ENCODE measurements at regions not wholly inside any gene's neighbourhood (a gene's known extent, or its start where the extent isn't known, plus 50 kb on each side); places are given as distances from the start of the nearest gene placed in this dataset.

GRCh38 chr1:81113688-81114087 lies 687.0 kb upstream of the ADGRL2 start:
- Mint-ChIP-seq H3K36me3 (ENCODE audit: low read depth) (no peaks in the 10 kb centered on the region), H3K4me1 (ENCODE audit: low read depth) (no peaks in the 10 kb centered on the region), H3K27me3 (ENCODE audit: insufficient read depth) (no peaks in the 10 kb centered on the region), H3K4me3 (no peak overlapping the region), H3K27ac (no peak overlapping the region), H3K9me3 (peaks cover 8% of the 10 kb centered on the region)
- intact Hi-C loops (cut with micrococcal nuclease) = no loop called here
- no peak for DNase-seq (ENCODE audit: low spot score)

- Mint-ChIP-seq H3K4me3 (no peak overlapping the region), H3K9me3 (peaks cover 8% of the 10 kb centered on the region), H3K36me3 (ENCODE audit: low read depth) (no peaks in the 10 kb centered on the region), H3K4me1 (ENCODE audit: low read depth) (no peaks in the 10 kb centered on the region), H3K27ac (no peak overlapping the region), H3K27me3 (ENCODE audit: insufficient read depth) (no peaks in the 10 kb centered on the region)
- no peak for DNase-seq (ENCODE audit: low spot score)
- intact Hi-C loops (cut with micrococcal nuclease) = no loop called here
These were observed 688.9 kb upstream of the ADGRL2 start for GRCh38 chr1:81111818-81112217.

GRCh38 chr1:81109038-81109437 lies 691.7 kb upstream of the ADGRL2 start:
- Mint-ChIP-seq H3K36me3 (ENCODE audit: low read depth) (no peaks in the 10 kb centered on the region), H3K27ac (no peak overlapping the region), H3K4me3 (no peak overlapping the region), H3K4me1 (ENCODE audit: low read depth) (no peaks in the 10 kb centered on the region), H3K27me3 (ENCODE audit: insufficient read depth) (no peaks in the 10 kb centered on the region), H3K9me3 (peaks cover 8% of the 10 kb centered on the region)
- DNase-seq (ENCODE audit: low spot score) = no peak
- intact Hi-C loops (cut with micrococcal nuclease) = no loop called here

- H3K36me3 Mint-ChIP-seq (ENCODE audit: low read depth) = no peaks in the 10 kb centered on the region
- H3K4me1 Mint-ChIP-seq (ENCODE audit: low read depth) = no peaks in the 10 kb centered on the region
- no peak overlapping the region for H3K27ac Mint-ChIP-seq
- no peaks in the 10 kb centered on the region for H3K27me3 Mint-ChIP-seq (ENCODE audit: insufficient read depth)
- H3K4me3 Mint-ChIP-seq = no peak overlapping the region
- intact Hi-C loops (cut with micrococcal nuclease) = no loop called here
- H3K9me3 Mint-ChIP-seq = peaks cover 8% of the 10 kb centered on the region
- DNase-seq (ENCODE audit: low spot score) = no peak
These were observed 702.9 kb upstream of the ADGRL2 start for GRCh38 chr1:81097860-81098259.

GRCh38 chr1:81073580-81073979 lies 727.2 kb upstream of the ADGRL2 start:
- no peaks in the 10 kb centered on the region for H3K9me3 Mint-ChIP-seq
- no peaks in the 10 kb centered on the region for H3K36me3 Mint-ChIP-seq (ENCODE audit: low read depth)
- intact Hi-C loops (cut with micrococcal nuclease) = no loop called here
- H3K27me3 Mint-ChIP-seq (ENCODE audit: insufficient read depth) = no peaks in the 10 kb centered on the region
- no peak overlapping the region for H3K4me3 Mint-ChIP-seq
- H3K27ac Mint-ChIP-seq = no peak overlapping the region
- H3K4me1 Mint-ChIP-seq (ENCODE audit: low read depth) = no peaks in the 10 kb centered on the region
- no peak for DNase-seq (ENCODE audit: low spot score)

GRCh38 chr1:81071969-81072753 lies 728.6 kb upstream of the ADGRL2 start:
- no peak for DNase-seq (ENCODE audit: low spot score)
- Mint-ChIP-seq H3K27me3 (ENCODE audit: insufficient read depth) (no peaks in the 10 kb centered on the region), H3K4me3 (no peak overlapping the region), H3K36me3 (ENCODE audit: low read depth) (no peaks in the 10 kb centered on the region), H3K4me1 (ENCODE audit: low read depth) (no peaks in the 10 kb centered on the region), H3K9me3 (no peaks in the 10 kb centered on the region), H3K27ac (no peak overlapping the region)
- intact Hi-C loops (cut with micrococcal nuclease) = no loop called here

GRCh38 chr1:81071072-81071858 lies 729.5 kb upstream of the ADGRL2 start:
- Mint-ChIP-seq H3K27ac (no peak overlapping the region), H3K4me1 (ENCODE audit: low read depth) (no peaks in the 10 kb centered on the region), H3K36me3 (ENCODE audit: low read depth) (no peaks in the 10 kb centered on the region), H3K27me3 (ENCODE audit: insufficient read depth) (no peaks in the 10 kb centered on the region), H3K4me3 (no peak overlapping the region), H3K9me3 (no peaks in the 10 kb centered on the region)
- intact Hi-C loops (cut with micrococcal nuclease) = no loop called here
- DNase-seq (ENCODE audit: low spot score) = no peak

- Mint-ChIP-seq H3K27ac (no peak overlapping the region), H3K9me3 (no peaks in the 10 kb centered on the region), H3K4me1 (ENCODE audit: low read depth) (no peaks in the 10 kb centered on the region), H3K36me3 (ENCODE audit: low read depth) (no peaks in the 10 kb centered on the region), H3K4me3 (no peak overlapping the region), H3K27me3 (ENCODE audit: insufficient read depth) (no peaks in the 10 kb centered on the region)
- DNase-seq (ENCODE audit: low spot score) = no peak
- intact Hi-C loops (cut with micrococcal nuclease) = no loop called here
These were observed 730.9 kb upstream of the ADGRL2 start for GRCh38 chr1:81069856-81070255.

- Mint-ChIP-seq H3K9me3 (no peaks in the 10 kb centered on the region), H3K27ac (no peak overlapping the region), H3K4me1 (ENCODE audit: low read depth) (no peaks in the 10 kb centered on the region), H3K4me3 (no peak overlapping the region), H3K36me3 (ENCODE audit: low read depth) (no peaks in the 10 kb centered on the region), H3K27me3 (ENCODE audit: insufficient read depth) (no peaks in the 10 kb centered on the region)
- intact Hi-C loops (cut with micrococcal nuclease) = no loop called here
- DNase-seq (ENCODE audit: low spot score) = no peak
These were observed 732.0 kb upstream of the ADGRL2 start for GRCh38 chr1:81068726-81069125.

- Mint-ChIP-seq H3K27ac (no peak overlapping the region), H3K36me3 (ENCODE audit: low read depth) (no peaks in the 10 kb centered on the region), H3K27me3 (ENCODE audit: insufficient read depth) (no peaks in the 10 kb centered on the region), H3K9me3 (peaks cover 4% of the 10 kb centered on the region), H3K4me3 (no peak overlapping the region), H3K4me1 (ENCODE audit: low read depth) (no peaks in the 10 kb centered on the region)
- DNase-seq (ENCODE audit: low spot score) = no peak
- intact Hi-C loops (cut with micrococcal nuclease) = no loop called here
These were observed 746.9 kb upstream of the ADGRL2 start for GRCh38 chr1:81053826-81054225.

GRCh38 chr1:81052162-81052561 lies 748.6 kb upstream of the ADGRL2 start:
- Mint-ChIP-seq H3K4me1 (ENCODE audit: low read depth) (no peaks in the 10 kb centered on the region), H3K27me3 (ENCODE audit: insufficient read depth) (no peaks in the 10 kb centered on the region), H3K36me3 (ENCODE audit: low read depth) (no peaks in the 10 kb centered on the region), H3K27ac (no peak overlapping the region), H3K4me3 (no peak overlapping the region), H3K9me3 (peaks cover 4% of the 10 kb centered on the region)
- intact Hi-C loops (cut with micrococcal nuclease) = no loop called here
- no peak for DNase-seq (ENCODE audit: low spot score)

- no peak for DNase-seq (ENCODE audit: low spot score)
- Mint-ChIP-seq H3K36me3 (ENCODE audit: low read depth) (no peaks in the 10 kb centered on the region), H3K27me3 (ENCODE audit: insufficient read depth) (no peaks in the 10 kb centered on the region), H3K4me3 (no peak overlapping the region), H3K9me3 (peaks cover 4% of the 10 kb centered on the region), H3K4me1 (ENCODE audit: low read depth) (no peaks in the 10 kb centered on the region), H3K27ac (no peak overlapping the region)
- intact Hi-C loops (cut with micrococcal nuclease) = no loop called here
These were observed 750.3 kb upstream of the ADGRL2 start for GRCh38 chr1:81050390-81050789.

GRCh38 chr1:81044708-81045107 lies 756.0 kb upstream of the ADGRL2 start:
- intact Hi-C loops (cut with micrococcal nuclease) = no loop called here
- DNase-seq (ENCODE audit: low spot score) = no peak
- Mint-ChIP-seq H3K27me3 (ENCODE audit: insufficient read depth) (no peaks in the 10 kb centered on the region), H3K36me3 (ENCODE audit: low read depth) (no peaks in the 10 kb centered on the region), H3K4me3 (no peak overlapping the region), H3K4me1 (ENCODE audit: low read depth) (no peaks in the 10 kb centered on the region), H3K27ac (no peak overlapping the region), H3K9me3 (peaks cover 4% of the 10 kb centered on the region)

All from activated T-helper 1 cell treated with anti-CD3 and anti-CD28 coated beads, Interleukin-12 subunit alpha, Interleukin-12 subunit beta, Interleukin-2, Interleukin-4 antibody, amounts not matched to agents 30 ng/mL and 10 ng/mL and 1 ng/mL, durations not matched to agents 14 hours and 24 hours and 36 hours (primary cell).